Stromal cell of bone marrow (primary cell): ENCODE measurements at regions not wholly inside any gene's neighbourhood (a gene's known extent, or its start where the extent isn't known, plus 50 kb on each side); places are given as distances from the start of the nearest gene placed in this dataset.
"Not testable (repeated sequence)": the region's sequence is repeated elsewhere in the genome, so short reads cannot be mapped to it uniquely, and the experiment has no call there.

Source experiments
- DNase-seq: peaks from one replicate; pipeline ENCODE4 v3.0.0-alpha.2; 2012; ENCODE audit warnings: low read depth

DNA sequence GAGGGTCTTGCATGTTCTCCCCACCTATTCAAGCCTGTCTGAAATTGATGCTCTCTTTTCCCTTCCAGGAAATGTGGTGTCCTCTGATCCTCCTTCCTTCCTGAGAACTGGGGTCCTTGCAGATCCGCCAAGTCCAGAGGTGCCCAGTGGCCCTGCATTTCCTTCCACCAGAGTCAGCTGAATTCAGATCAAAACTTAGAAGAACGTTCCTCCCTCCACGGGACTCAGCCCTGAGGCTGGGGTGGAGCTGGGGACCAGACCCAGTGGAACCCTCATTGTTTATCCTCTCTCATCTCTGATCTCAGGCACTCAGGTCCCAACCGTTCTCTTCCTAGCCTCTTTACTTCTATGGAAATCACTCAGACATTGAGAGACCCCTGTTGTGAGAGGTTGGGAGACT is 477.3 kb downstream of the TSHZ3 start:
- DNase-seq, result no peak

DNA sequence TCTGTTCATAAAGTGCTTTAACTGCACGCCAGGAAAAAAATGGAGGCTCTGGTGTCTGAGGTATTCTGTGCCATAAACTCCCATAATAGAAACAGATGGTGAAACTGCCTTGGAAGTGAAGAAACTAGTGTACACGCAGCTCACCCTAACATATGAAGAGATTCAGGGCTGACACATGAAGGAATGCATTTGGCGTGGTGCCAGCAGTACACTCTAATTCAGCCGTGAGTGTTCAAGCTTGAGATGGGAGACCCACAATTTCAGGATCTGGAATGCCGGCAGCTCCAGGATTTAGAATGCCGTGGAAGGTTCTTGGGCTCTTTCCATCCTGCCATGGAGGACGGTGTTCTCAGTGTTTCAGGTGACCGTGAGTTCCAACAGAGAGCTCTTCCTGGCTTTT is 478.4 kb downstream of the TSHZ3 start:
- no peak for DNase-seq

DNA sequence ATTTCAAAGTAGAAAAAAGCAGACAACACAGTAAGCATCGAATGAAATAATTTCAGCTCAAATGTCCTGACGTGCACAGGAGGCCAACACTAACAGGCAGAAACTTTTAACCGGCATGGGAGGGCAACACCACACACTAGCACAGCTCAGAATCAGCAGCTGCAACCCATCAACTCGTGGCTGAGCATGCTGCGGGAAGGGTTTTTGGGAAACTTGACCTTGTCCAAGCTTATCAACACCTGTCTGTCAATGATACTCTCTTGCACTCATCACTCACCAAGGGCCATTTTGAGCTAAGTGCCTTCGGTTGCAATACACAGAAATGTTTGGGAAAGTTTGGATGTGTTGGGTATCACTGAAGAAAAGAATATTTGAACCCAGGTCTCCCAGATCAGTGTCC is 483.7 kb downstream of the TSHZ3 start:
- no peak for DNase-seq

DNA sequence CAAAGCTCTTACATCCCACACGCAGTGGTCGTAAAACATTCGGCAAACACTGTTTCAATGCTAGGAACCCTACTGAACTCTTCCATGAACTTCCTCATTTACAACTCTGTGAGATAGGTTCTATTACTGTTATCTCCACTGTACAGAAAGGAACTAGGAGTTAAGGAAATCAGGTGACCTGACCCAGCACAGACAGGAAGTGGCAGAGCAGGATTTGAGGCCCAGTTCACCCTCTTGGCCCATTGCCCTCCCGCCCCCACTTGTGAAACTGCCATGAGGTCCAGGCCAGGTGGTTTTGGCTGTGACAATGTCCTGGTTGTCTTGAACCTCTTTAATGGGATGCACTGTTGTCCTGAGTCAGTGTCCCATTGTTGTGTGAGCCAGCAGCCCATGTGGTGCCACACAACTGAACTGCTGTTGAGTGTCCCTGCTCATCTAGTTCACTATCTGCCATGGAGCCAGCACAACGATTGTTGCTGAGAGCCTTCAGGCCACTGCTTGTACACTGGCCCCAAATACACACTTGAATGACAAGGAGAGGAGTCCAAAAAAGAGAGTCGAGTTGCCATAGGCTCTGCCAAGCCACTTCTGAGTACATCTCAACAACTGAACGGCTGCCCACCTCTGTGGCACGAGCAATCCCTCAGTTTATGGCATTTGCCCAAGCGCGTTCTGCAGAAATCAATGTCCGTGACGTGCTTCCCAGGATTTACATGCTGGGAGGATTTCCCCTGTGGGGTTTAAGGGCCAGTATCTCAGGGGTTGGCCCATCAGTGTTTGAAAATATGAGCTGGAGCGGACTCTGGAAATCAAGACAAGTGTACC is 484.6 kb downstream of the TSHZ3 start:
- DNase-seq, result no peak

DNA sequence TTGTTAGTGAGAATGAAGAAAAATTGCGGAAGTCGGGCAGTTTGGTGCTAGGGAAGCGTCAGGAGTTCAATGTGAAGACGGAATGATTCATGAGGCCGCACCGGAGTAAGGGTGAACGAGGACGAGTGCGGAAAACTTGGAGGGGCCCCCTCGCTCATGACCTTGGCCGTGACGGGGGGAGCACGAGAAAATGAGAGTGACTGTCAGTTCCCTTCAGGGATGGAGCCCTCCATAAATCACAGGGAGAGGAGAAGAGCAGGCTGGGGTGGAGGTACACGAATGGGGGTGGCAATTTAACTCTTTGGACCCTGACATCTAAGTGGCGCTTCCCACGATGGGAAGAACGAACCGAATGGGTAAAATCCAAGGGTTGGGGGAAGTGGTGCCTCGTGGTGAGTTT is 486.4 kb downstream of the TSHZ3 start:
- DNase-seq, result no peak

DNA sequence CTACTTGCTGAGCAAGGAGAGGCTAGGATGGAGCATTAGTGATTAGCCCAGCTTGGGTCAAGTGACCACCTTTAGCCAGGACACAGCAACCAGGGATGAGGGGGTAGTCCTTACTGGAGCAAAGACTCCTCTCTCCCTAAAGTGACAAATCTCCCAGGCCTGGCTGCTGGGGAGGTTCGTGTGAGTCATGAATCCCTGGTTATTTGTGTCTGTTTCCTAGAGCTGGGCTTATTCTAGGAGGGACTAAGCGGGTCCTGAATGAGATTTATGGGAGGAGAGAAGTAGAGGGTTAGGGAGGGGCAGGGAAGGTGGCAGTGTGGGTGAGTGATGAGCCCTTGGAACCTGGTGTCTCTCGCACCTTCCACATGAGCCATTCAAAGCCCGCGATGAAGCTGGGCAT is 487.3 kb downstream of the TSHZ3 start:
- no peak for DNase-seq

DNA sequence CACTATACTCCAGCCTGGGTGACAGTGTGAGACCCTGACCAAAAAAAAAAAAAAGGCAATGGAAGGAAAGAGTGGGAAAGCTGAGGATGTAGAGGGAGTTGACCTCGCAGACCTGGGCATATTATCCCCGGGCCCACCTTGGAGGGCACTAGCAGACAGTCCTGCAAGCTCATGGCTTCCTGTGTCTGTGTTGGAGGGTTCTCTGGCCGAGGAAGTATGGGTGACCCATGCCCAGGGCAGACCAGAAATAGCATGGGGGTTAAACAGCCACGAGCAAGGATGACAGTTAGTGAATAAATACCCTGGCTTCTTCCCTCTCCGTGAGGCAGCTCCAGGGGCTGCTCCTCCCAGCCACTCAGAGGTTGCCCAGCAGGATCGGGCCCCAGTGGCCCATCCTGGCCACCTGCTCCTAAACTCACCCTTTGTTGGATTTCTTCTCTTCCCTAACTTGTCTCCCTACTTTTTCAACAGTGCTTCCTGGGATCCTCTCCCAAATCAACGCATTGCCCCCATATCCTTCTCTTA is 485.8 kb downstream of the ZNF536 start:
- no peak for DNase-seq

DNA sequence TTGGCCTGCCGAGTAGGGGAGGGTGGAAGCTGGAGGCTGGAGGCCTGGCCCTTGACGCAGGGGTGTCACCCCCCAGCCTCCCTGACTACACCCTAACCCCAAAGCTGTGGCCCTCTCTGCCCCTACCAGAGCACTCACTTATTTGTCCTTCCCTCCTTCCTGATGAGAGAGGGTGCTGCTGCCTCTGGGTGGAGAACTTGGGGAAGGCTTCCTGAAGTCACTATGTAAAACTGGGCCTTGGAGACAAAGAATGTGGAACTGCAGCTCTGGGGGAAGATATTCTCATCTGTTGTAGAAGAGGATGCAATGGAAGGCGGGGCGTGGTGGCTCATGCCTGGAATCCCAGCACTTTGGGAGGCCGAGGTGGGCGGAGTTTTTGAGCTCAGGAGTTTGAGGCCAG is 485.2 kb downstream of the ZNF536 start:
- DNase-seq, result no peak

DNA sequence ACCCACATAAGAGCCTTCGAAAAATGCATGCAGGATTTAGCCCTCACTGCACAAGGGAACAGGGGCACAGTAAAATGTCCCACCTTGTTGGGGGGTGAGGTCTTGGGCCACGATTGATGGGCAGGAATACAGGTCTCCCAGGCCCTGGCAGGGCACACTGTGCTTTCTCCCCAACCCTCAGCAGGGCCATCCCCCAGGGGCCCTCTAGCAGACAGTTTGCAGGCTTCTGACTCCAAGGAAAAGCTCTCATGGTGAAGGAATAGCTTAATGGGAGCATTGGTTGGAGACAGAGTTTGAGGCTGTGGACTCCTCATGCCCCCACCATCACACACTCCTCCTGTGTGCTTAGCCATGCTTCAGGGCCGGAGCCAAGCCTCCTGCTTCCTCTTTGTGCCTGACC is 484.6 kb downstream of the ZNF536 start:
- DNase-seq, result no peak

DNA sequence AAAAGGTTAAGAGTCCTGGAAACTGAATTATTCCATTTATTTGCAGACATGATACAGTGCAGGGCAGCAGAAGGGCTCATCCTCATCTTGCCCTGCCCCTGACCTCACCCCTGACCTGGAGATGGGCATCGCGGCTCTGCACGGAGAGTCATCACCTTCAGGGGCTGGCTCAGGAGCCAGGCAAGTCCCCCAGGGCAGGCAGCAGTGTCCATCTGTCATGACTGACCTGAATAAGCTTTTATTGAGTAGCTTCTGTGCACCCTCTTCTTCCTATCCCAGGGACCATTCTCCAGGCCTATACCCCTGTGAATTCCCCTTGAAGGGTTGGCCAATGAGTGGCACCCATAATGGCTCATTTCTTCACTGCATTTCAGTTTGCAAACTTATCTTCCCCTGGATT is 484.2 kb downstream of the ZNF536 start:
- no peak for DNase-seq

DNA sequence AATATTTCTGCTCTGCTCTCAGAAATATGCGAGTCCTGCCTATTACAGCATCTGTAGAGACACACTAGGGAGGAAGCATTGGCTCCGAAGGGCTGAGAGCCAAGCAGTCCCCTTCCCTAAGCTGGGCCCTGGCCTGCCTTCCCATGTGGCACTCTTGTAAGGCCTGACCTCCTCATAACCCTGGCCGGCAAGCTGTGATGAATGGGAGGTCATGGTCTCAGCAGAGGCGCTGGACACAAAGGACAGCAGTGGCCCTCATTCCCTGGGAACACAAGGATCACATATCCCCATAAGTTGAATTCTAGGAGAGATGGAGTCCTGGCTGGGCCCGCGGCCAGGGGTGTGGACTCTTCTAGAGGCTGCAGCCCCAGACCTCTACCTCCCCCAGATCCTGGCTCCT is 483.3 kb downstream of the ZNF536 start:
- DNase-seq, result no peak

DNA sequence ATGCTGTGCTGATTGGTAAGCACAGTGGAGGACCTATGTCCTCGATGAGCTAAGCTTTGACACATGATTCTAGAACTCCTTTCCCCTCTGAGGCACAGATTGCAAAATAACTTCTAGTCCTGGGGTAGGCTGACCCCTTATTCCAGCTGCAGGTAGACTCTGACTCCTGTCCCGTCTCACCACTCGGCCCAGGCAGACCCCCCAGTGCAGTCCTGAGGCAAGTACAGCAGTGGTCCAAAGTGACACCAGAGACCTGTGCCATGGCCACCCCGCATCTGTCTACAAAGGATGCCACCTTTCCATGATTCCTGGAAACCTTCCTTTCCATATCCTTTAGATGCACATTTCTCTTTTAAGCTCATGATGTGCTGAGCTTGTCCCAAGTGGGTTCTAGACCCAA is 482.5 kb downstream of the ZNF536 start:
- DNase-seq, result no peak

DNA sequence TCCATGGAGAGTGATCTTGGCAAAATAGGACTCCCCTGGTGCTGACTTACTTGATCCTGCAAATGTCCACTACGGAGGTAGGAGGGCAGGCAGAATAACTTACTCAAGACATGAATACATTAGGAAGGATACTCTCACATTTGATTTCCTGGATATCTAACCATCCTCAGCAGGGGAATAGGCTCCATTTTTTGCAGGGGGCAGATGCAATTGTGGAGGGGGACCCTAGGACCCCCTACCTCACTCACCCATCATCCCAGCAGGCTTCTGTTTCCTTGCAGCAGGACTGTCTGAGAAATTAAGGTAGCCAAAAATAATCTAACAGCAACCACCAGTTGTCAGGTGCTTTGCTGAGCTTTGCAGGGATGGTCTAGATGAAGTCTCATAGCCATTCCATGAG is 482.0 kb downstream of the ZNF536 start:
- DNase-seq, result no peak

DNA sequence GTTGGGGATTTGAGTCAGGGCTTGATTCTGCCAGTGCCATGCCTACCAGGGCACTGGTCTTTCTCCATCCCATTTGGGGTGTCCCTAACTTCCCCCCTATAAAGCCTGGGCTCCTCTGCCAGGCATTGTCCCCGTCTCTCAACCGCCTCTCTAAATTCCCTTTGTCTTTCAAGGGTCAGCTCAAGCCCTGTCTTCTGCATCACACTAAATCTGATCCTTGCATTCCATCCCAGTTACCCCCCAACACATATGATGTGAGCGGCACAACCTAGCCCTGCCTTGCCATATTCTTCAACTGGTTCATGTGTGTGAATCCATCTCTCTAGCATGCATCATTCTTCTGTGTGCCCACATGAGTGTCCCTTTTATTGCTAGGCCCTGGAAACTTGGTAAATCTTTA is 480.9 kb downstream of the ZNF536 start:
- no peak for DNase-seq

DNA sequence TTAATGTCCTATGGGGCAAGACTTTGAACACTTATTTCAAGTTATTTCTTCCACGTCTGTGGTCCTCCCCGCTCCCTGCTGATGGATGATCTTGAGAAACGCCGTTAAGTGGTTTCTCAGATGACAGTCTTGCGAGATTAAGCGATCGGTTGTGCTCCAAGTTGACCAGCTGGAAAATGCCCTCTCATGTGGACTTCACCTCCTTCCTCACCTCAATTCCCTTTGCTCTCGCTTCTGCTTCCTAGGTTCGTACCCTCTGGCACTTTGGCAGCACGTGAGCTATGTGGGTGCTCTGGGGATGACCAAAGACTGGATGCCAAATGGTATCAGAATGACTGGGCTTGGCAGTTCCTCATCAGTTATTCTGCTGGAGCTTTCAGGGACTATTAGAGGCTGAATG is 480.0 kb downstream of the ZNF536 start:
- DNase-seq, result no peak

DNA sequence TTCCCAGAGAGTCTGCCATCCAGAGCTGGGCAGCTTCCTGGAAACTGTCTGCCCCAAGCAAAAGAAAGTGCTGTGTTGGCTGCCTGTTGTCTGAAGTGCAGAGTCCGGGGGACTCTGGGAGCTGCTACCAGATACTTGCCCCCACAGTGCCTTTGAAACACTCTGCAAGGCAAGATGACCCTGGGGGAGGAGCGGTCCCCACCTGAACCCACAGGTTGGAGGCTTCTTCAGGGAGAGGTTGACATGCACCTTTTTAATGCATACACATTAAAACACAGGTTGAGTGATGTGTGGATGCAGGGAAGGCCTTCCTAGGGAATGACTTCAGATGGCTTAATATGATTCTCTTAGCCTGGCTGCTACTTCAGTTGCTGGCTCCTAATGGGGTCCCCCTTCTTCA is 479.5 kb downstream of the ZNF536 start:
- DNase-seq, result no peak

DNA sequence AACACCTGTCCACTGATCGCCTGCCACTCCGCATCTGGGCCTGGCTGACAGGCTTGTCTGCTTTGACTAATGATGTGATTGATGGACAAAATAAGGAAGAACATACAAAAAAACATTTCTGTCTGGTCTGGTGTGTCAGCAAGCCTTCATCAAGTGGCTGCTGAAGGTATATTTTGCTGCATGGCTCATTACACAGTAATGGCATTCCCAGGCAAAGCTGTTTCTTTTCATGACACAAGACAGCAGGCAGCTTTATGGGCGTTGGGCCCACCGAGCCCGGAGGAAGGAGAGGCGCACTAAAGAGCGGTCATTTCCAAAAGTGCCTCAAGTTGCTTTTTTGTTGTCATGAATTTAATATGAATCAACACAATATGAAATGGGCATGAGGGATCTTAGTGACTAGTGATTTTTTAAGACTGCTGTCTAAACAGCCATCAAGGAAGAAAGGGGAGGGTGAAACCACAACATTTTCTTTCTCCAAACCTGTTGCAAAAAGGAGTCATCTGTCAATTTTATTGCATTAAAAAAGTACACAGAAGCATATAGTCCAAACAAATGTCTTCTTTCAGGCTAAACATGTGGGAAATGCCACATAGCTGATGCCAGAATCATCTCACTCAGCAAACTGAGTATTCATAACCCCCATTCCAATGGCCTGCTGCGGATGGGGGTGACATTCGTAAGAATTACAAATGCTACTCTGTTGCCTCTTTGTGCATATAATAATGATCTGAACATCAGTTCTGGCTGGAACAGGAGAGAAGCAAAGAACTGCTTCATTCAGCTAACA is 476.6 kb downstream of the ZNF536 start:
- DNase-seq, result no peak

DNA sequence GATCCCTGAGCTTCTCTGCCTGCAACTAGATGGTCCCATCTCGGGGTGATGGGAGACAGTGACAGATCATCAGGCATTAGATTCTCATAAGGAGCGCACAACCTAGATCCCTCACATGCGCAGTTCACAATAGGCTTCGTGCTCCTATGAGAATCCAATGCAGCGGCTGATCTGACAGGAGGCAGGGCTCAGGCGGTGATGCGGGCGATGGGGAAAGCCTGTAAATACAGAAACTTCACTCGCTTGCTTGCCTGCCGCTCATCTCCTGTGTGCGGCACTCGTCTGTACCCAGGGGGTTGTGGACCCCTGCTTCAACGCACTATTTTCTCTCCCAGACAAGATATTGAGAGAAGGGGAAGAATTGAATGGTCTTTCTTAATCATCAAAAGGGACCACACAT is 473.9 kb downstream of the ZNF536 start:
- no peak for DNase-seq

DNA sequence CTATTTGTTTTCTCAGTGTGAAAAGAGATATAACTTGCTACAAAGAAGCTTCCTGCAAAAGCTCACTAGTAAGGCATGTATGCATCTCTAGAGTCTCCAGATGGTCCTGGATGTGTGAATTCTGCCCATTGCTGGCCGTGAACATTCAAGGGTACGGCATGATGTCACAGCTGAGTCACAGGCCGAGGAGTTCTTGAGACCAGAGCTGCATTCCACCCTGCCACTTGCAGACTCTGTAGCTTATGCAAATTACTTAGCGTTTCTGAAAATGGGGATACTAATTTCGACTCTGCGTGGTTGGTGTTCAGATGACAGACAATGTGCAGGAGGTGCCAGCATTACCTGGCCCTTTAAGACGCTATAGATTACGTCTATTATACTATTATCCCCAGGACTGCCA is 470.7 kb downstream of the ZNF536 start:
- no peak for DNase-seq

DNA sequence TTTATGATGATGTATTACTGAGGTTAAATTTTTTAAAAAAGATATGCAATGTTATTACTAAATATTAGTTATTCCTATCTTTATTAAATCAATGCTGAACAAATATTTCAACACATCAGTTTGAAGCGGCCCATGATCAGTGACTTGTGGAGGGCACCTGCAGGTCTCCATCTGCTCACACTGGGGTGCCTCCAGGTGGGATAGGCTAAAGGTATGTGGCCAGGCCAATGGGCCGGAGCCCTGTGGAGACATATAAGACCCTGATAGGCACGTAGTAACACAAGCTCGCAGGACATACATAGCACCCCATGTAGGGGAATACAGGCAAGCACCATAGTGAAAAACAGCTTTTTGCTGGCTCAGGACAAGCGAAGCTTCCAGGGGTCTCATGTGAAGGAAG is 469.8 kb downstream of the ZNF536 start:
- no peak for DNase-seq

DNA sequence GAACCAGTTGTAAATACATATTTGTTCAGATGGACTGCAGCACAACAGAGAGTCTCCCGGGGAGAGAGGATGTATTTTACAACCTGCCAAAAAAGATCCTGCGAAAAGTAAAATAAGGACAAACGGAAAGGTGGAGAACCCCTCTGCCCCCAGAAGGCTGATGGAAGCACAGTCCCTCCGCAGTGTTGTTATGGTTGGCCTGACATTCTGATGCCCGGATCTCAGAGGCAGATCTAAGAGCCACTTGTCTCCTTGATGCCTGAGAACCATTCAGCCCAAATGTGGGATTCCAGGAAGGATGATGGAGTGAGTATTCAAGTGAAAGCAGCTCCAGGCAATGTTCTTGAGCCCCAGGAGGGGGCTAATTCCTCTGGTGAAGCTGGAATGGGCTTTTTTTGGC is 458.7 kb downstream of the ZNF536 start:
- DNase-seq, result no peak

DNA sequence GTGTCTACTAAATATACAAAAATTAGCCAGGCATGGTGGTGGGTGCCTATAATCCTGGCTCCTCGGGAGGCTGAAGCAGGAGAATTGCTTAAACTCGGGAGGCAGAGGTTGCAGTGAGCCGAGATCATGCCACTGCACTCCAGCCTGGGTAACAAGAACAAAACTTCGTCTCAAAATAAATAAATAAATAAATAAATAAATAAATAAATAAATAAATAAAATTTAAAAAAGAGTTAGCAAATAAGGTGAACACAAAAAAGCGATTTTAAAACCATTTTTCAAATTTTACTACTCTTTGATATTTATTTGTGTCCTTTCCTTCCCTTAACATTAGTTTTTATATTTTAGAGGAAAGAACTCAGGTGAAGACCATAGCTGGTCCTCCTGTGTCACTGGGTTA is 453.3 kb downstream of the ZNF536 start:
- DNase-seq, result not testable (repeated sequence)

DNA sequence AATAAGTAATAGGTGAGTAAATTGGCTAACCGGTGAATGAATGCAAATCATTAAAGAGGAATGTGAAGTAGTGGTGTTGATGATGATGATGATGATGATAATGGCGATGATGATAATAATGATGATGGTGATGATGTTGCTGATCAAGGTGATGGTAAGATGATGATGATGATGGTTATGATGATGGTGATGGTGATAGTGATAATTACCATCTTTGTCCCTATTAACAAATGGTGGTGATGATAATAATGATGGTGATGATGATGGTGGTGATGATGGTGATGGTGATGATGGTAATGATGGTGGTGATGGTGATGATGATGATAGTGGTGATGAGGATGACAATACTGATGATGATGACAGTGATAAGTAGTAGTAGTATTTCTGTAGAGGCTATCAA is 452.6 kb downstream of the ZNF536 start:
- no peak for DNase-seq
